ENCODE measurements at regions not wholly inside any gene's neighbourhood (a gene's known extent, or its start where the extent isn't known, plus 50 kb on each side); places are given as distances from the start of the nearest gene placed in this dataset.

DNA sequence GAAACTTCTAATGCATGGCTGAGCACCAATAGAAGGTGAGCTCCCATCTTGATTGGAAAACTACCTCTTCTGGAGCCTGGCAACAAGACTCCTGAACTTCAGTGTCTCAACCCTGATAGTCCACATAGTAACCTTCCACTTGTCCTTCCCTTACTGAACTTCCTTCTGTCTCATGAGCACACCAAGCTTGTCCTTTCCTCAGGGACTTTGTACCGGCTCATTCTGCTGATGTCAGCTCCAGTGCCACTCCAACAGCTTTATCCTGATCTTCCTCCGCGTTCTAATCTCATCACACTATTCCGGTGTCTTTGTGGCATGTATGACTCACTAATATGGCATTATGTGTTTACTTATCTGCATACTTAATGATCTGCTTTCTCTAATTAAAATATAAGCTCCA lies 862.0 kb upstream of the ID2 start:
- no peak for TF ChIP-seq POLR2A (IDR thresholded peaks at IDR 0.05)
- TF ChIP-seq, protein P1, sequence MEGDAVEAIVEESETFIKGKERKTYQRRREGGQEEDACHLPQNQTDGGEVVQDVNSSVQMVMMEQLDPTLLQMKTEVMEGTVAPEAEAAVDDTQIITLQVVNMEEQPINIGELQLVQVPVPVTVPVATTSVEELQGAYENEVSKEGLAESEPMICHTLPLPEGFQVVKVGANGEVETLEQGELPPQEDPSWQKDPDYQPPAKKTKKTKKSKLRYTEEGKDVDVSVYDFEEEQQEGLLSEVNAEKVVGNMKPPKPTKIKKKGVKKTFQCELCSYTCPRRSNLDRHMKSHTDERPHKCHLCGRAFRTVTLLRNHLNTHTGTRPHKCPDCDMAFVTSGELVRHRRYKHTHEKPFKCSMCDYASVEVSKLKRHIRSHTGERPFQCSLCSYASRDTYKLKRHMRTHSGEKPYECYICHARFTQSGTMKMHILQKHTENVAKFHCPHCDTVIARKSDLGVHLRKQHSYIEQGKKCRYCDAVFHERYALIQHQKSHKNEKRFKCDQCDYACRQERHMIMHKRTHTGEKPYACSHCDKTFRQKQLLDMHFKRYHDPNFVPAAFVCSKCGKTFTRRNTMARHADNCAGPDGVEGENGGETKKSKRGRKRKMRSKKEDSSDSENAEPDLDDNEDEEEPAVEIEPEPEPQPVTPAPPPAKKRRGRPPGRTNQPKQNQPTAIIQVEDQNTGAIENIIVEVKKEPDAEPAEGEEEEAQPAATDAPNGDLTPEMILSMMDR (IDR thresholded peaks at IDR 0.05), result no peak

All from heart left ventricle (tissue), 13 donors.